Cardiac muscle cell (in vitro differentiated cells and primary cell): ENCODE measurements at regions not wholly inside any gene's neighbourhood (a gene's known extent, or its start where the extent isn't known, plus 50 kb on each side); places are given as distances from the start of the nearest gene placed in this dataset.

Experiments used
- DNase-seq, 2 donors: peaks; one replicate each; pipeline versions ENCODE4 v3.0.0 to v3.0.0-alpha.2; 2010 to 2017; ENCODE audit warnings: low read depth in 1 of 2, low spot score in 1 of 2
- H3K27ac ChIP-seq: fragments of 200-600 bp; sonication (generic); 2 replicates; pipeline ENCODE4 v1.5.1; 2016
- H3K27me3 ChIP-seq: fragments of 200-600 bp; sonication (generic); 2 replicates; pipeline ENCODE4 v1.6.0; 2016; ENCODE audit warnings: control low read depth
- H3K36me3 ChIP-seq: fragments of 200-600 bp; sonication (generic); 2 replicates; pipeline ENCODE4 v1.5.1; 2016; ENCODE audit warnings: control low read depth
- H3K4me1 ChIP-seq: fragments of 200-600 bp; sonication (generic); 2 replicates; pipeline ENCODE4 v1.8.1; 2017; ENCODE audit warnings: low read depth, mild to moderate bottlenecking, mixed run types
- H3K4me3 ChIP-seq: fragments of 200-600 bp; sonication (generic); 2 replicates; pipeline ENCODE4 v1.5.1; 2016; ENCODE audit warnings: mild to moderate bottlenecking
- H3K9me3 ChIP-seq: fragments of 200-600 bp; sonication (generic); 2 replicates; pipeline ENCODE4 v1.5.1; 2017; ENCODE audit warnings: low read depth, mild to moderate bottlenecking, control low read depth
- TF ChIP-seq, protein P1 (sequence below): IDR thresholded peaks from 2 replicates; pipeline ENCODE4 v1.5.1; 2012; ENCODE audit warnings: low read depth, mild to moderate bottlenecking, low read length

DNA sequence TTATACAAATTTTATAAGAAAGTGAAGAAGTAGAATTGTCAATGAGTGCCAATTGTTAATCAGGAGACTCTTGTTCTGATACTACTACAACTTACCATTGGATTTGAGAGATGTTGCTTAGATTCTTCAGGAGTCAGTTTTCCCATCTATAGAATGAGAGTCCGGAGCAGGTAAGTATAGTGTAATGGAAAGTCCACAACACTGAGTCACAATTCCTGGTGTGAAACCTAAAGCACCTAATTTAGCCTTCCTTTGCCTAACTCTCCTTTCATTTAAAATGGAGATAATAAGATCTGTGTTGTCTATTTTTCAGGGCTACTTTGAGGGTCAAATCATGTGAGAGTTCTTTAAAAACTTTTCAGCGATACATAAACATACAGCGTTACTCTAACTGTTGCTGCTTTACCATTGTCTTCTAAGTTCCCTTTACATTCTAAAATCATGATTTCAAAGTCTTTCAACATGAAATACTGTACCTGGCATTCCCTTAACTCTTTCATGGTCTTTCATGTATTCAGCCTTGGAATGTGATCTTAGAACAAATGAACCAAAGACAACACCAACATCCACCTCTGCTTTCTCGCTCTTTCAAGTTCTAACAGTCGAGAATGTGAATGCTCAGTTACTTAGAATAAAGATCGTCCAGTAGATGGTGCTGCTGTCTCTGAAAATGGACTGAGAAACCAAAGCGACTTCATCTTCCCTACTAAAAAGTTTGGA is 90.9 kb downstream of the SLC30A10 start:
- no peak overlapping the region for H3K27ac ChIP-seq
- no peak overlapping the region for H3K4me3 ChIP-seq
- H3K9me3 ChIP-seq: no peaks in the 10 kb centered on the region
- DNase-seq: peak; percentile 71 to 75
- H3K27me3 ChIP-seq: no peaks in the 10 kb centered on the region
- H3K4me1 ChIP-seq: no peaks in the 10 kb centered on the region
- TF ChIP-seq, protein P1, sequence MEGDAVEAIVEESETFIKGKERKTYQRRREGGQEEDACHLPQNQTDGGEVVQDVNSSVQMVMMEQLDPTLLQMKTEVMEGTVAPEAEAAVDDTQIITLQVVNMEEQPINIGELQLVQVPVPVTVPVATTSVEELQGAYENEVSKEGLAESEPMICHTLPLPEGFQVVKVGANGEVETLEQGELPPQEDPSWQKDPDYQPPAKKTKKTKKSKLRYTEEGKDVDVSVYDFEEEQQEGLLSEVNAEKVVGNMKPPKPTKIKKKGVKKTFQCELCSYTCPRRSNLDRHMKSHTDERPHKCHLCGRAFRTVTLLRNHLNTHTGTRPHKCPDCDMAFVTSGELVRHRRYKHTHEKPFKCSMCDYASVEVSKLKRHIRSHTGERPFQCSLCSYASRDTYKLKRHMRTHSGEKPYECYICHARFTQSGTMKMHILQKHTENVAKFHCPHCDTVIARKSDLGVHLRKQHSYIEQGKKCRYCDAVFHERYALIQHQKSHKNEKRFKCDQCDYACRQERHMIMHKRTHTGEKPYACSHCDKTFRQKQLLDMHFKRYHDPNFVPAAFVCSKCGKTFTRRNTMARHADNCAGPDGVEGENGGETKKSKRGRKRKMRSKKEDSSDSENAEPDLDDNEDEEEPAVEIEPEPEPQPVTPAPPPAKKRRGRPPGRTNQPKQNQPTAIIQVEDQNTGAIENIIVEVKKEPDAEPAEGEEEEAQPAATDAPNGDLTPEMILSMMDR: peak; percentile 59
- no peaks in the 10 kb centered on the region for H3K36me3 ChIP-seq

DNA sequence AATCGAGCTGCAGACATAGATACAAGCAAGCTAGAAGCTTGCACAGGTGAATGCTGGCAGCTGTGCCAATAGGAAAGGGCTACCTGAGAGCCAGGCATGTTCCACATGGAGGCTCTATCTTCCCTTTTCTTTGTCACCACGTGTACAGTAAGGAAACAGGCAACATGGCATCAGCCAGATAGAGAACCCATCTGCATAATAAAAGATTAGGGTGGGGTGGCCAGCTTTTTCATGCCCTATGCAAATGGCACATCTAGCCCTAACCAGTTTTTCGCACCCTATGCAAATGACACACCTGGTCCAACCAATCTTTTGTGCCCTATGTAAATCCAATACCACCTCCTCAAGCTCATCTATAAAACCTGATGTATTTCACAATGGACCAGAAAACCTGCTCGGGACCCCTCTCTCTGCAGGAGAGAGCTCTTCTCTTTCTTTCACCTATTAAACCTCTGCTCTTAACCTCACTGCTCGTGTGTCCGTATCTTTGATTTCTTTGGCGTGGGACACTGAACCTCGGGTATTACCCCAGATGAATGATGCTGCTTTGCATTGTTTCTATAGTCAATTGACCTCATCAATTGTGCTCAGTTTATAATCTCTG is 93.9 kb downstream of the SLC30A10 start:
- Histone ChIP-seq H3K27me3 (no peaks in the 10 kb centered on the region), H3K9me3 (no peaks in the 10 kb centered on the region), H3K4me3 (no peak overlapping the region), H3K27ac (no peak overlapping the region), H3K4me1 (no peaks in the 10 kb centered on the region), H3K36me3 (no peaks in the 10 kb centered on the region)
- TF ChIP-seq, protein P1: no peak
- DNase-seq: no peak

DNA sequence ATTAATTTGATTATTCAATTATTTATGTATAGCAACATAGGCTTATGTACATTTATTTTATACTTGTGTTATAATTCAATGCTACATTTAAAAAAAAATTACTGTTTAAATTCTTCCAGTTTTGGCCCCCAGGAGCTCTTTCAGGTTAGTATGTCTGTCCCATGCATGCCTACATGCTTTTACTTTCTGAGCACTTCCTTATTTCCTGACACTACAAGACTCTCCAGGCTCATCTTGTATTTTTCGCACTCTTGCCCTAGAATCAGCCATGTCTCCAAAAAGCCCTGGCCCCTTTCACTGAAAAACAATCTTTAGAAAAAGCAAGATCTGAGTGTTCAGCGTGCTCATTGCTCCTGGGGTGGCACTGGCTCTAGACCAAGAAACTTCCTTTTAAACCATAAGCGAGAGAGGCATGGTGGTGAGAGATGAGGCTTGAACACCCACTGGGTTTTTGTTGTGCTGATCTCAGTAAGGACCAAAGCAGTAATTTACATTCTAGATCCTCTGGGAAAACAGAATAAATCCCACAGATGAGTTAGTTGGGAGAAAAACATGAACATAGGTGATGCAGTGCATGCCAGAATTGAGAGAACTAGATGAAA is 95.0 kb downstream of the SLC30A10 start:
- H3K27ac ChIP-seq: no peak overlapping the region
- no peaks in the 10 kb centered on the region for H3K9me3 ChIP-seq
- H3K27me3 ChIP-seq: no peaks in the 10 kb centered on the region
- TF ChIP-seq, protein P1: no peak
- DNase-seq: no peak
- H3K4me3 ChIP-seq: no peak overlapping the region
- H3K4me1 ChIP-seq: no peaks in the 10 kb centered on the region
- H3K36me3 ChIP-seq: no peaks in the 10 kb centered on the region

DNA sequence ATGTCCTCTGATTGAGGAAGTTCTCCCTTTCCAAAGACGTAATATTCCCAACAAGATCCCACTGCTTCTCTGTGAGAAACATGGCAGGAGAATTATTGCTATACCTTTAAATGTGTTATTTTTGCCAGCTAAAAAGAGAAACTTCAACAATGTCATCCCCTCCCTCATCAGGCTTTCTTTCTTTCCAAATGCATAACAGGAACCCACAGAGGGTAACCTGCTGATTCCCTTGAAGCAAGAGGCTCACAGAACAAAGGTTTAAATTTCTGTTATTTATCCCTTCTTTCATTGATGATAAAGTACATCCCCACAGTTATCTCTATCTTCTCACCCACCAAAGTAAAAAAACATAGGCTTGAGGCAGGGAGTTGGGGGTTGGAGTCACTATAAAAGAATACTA is 102.1 kb downstream of the SLC30A10 start:
- no peak for DNase-seq
- no peaks in the 10 kb centered on the region for H3K9me3 ChIP-seq
- H3K27me3 ChIP-seq: no peaks in the 10 kb centered on the region
- H3K4me1 ChIP-seq: no peaks in the 10 kb centered on the region
- H3K36me3 ChIP-seq: no peaks in the 10 kb centered on the region
- H3K27ac ChIP-seq: no peak overlapping the region
- no peak overlapping the region for H3K4me3 ChIP-seq
- TF ChIP-seq, protein P1: no peak

DNA sequence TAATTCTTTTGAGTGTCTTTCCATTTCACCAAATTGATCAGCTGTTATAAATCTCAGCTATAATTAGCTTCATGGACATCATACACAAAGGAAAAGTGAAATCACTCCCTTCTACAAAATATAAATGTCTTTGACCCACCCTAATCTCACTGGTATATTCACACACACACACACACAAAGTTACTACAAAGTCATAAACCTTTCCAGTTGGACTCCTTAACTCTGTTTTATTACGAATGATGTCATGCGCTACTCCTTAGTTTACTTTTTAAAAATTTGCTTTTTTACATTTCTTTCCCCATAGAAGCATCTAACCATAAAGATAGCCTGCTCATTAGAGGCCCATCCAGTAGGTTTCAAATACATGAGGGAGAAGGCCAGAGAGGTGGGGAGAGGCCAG is 103.0 kb downstream of the SLC30A10 start:
- DNase-seq: no peak
- no peak overlapping the region for H3K4me3 ChIP-seq
- H3K36me3 ChIP-seq: no peaks in the 10 kb centered on the region
- TF ChIP-seq, protein P1: no peak
- no peaks in the 10 kb centered on the region for H3K27me3 ChIP-seq
- no peaks in the 10 kb centered on the region for H3K9me3 ChIP-seq
- H3K4me1 ChIP-seq: no peaks in the 10 kb centered on the region
- H3K27ac ChIP-seq: no peak overlapping the region
